ENCODE measurements at regions not wholly inside any gene's neighbourhood (a gene's known extent, or its start where the extent isn't known, plus 50 kb on each side); places are given as distances from the start of the nearest gene placed in this dataset.
"Not testable (repeated sequence)": the region's sequence is repeated elsewhere in the genome, so short reads cannot be mapped to it uniquely, and the experiment has no call there.

- no peak for DNase-seq
These were observed 272.6 kb upstream of the HS6ST1 start for GRCh38 chr2:128591022-128591860.

GRCh38 chr2:128591861-128592822 lies 273.5 kb upstream of the HS6ST1 start:
- DNase-seq: no peak

DNA sequence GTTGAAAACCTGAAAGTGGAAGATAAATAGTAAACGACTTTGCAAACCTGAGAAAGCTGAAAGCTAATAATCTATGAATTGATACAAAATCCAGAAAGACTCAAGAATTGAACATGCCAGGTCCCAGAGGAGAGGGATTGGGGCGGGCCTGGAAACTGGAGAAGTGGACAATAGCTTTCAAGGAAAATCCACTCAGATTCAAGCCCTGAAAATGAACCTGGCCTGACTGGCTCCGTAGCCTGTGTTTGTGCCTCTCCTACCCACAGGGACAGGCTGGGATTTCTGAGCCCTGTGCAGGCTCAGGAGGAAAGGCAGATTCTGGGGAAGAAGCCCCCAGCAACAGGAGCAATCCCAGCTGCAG lies 274.8 kb upstream of the HS6ST1 start:
- DNase-seq: no peak

- DNase-seq: no peak
These were observed 275.4 kb upstream of the HS6ST1 start for GRCh38 chr2:128593879-128594650.

DNA sequence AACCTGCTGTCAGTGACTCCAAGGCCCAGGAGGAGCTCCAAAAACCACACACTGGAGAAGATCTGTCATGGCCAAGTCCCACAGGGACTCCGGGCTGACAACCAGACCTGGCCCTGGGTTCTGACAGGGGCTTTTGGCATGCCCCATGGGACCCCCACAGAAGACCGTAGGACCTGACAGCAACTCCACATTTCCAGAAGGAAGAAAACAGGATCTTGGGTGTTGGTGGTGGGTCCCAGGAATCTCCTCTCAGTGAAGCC lies 275.9 kb upstream of the HS6ST1 start:
- DNase-seq: no peak

DNA sequence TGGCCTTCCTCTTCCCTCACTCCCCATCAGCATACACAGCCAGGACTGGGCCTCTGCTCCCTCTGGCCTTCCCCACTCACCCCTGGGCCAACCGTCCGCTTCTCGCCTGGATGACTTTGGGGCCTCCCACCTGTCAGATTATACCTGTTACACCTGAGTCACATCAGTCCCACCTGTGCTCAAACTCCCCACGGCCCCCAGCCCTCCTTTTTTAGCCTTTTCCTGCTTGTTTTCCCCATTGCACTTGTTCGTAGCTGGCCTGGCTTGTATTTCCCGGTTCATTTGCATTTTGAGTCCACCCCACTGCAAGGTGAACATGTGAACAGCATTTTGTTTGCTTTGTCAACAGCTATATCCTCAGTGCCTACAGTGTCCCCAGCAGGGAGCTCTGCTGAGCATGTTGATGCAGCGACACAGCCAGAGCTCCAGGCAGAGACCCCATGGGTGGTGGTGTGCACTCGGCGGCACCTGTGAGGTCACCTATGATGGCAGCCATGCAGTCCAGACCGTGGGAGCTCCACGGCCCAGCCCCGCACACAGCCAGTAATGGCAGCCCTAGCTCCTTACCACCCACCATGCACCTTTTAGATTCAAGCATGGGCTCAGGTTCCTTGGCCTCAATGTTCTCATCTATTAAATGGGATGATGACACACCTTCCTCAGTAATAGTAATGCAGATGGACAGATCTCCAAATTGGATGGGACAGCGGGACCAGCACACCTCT lies 276.4 kb upstream of the HS6ST1 start:
- no peak for DNase-seq

- no peak for DNase-seq
These were observed 277.2 kb upstream of the HS6ST1 start for GRCh38 chr2:128595763-128596395.

DNA sequence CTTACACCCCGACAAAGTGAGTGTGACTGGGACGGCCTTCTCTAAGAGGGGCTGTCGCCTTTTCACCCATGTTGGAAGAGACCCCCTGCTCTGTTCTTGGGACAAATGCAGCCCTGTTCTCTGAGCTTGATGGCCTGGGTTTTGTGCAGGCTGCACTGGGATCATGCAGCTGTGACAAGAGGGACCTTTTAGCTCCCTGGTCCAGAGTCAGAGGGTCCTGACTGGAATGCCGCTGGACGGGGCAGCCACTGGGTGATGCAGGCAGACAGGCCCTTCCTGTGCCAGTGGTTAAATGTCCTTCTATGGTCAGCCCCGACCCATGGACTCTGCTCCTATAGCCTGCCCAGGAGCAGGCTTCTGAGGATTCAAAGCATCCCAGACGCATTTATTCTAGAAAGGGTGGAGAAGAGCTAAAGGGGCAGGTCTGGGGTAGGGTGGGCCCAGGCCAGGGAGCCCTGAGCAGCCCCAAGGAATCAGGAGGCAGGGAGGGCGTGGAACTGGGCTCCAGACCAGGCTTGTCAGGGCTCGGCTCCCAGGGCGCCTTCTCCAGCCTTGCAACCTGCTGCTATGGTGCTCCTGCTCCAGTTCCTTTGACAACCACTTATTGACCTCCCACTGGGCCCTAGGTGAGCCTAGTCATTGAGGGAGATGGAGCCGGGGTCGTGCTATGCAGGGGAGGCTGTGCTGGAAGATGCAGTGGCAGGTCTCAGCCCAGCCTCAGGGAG lies 277.9 kb upstream of the HS6ST1 start:
- no peak for DNase-seq

- DNase-seq: no peak
These were observed 278.6 kb upstream of the HS6ST1 start for GRCh38 chr2:128597121-128597762.

GRCh38 chr2:128598260-128598659 lies 279.6 kb upstream of the HS6ST1 start:
- not testable (repeated sequence) for DNase-seq

DNA sequence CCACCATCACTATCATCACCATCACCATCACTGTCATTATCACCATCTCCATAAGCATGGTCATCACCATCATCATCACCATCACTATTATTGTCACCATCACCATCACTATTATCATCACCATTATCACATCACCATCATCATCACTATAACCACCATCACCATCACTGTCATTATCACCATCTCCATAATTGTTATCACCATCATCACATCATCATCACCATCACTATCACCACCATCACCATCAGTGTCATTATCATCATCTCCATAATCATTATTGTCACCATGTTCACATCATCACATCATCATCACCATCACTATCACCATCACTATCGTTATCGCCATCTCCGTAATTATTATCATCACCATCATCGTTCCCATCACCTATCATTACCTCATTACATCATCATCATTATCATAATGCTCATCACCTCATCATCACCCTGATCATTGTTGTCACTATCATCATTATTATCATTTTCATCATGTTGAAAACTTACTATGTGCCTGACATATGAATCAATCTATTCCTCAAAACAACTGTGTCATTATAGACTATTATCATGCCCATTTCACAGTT lies 280.3 kb upstream of the HS6ST1 start:
- DNase-seq: no peak

DNA sequence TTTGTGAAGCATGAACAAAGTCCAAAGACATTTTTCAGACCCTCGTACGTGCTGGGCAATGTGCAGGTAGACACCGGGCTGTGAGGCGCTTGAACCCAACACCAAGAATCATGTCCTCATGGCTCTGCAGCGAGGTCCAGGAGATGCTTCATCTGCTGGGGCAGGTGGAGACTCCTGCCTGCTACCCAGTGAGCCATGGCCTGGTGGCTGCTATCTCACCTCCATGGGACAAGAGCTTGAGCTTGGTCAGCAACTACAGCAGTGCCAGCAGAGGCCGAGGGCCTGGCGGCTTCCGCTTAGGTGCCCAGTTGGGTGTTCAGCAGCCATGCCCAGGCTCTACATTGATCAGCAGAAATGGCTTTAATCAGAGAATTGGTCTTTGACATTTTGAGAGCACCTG lies 281.0 kb upstream of the HS6ST1 start:
- DNase-seq: no peak

DNA sequence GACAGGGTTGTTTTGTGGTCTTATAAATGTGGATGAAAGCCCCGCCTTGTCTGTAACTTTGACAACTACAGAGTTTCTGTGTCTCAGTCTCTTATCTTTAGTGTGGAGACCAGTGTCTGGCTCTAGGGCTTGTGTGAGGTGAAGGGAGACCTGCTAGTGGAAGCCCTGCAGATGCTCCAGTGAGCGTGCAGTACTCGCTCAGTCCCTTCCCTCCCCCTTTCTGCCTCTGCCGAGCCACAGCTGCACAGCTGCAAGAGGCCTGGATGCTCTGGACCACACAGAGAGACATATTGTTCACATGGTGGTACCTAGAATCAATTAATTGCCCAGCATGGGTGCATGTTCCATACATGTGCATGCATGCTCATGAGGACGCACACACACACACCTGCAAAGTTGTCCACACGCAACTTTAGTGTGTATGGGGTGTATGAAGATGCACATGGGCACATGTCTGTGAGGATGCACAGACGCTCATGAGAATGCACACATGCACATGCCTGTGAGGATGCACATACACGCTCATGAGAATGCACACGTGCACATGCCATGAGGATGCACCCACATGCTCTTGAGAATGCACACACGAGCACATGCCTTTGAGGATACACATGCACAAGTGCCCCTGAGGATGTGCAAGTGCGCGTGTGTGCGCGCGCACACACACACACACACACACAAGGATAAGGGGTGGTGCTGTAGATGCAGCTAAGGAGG lies 282.1 kb upstream of the HS6ST1 start:
- DNase-seq: no peak

DNA sequence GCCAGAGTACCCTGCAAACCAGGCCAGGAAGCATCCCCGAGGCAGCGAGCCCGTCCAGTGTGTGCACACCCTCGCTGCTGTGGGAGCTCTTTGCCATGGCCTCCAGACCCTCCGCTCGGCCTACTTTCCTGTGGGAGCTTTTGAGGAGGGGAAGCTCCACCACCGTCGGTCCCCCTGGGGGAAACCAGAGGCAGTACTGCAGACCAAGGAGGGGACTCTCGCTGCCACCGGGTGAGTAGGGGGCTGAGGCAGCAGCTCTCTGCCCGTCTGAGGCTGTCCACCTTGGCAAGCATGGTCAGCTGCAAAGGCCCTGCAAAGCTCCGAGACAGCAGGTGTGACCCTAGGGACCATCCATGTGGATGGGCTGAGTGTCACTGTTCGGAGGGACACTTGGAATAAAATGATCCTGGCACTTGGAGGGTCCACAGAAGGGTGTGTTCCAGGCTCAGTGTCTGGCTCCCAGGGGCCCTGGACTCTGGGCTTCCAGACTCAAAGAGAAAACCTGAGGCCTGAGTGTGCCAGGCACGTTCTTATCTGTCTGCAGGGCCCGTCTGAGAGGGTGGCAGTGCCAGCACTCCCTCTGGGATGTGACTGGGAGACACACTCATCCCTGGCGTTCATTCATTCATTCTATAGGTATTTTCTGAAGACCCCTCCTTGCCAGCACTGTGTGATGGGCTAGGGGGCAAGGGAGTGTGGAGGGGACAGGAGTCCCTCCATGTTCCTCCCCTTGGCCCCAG lies 282.8 kb upstream of the HS6ST1 start:
- no peak for DNase-seq

DNA sequence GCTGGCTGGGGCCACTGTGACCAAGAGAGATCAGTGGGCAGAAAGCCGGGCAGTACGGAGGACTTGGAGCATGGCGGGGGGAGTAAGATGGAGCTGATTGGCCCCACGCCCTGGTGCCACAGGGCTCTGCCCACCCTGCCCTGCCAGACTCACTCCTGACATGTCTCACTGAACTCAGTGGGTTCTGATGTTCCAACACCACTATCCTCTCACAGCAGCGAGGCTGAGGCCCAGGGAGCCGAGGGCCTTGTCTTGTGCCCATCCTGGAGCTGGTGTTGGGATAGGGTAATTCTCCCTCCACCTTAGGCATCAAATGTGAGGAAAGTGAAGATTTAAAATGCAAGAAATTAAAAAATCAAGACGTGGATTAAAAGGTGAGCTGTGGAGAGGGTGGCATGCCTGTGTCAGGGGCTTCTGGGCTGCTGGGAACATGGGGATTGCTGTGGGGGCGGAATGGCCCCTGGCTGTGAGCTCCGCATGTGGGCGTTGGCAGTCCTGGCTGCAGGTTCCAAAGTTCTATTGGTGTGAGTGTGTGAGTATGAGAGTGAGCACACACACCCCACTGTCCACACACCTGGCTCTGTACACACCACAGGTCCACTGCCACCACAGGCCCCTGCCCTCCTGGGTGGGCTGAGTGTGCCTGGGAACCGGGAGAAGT lies 283.5 kb upstream of the HS6ST1 start:
- no peak for DNase-seq

- DNase-seq: no peak
These were observed 284.0 kb upstream of the HS6ST1 start for GRCh38 chr2:128602699-128603101.

- no peak for DNase-seq
These were observed 284.8 kb upstream of the HS6ST1 start for GRCh38 chr2:128603411-128603924.

- DNase-seq: no peak
These were observed 285.4 kb upstream of the HS6ST1 start for GRCh38 chr2:128604045-128604444.

Data from T1000 (cell line).